ENCODE measurements at regions not wholly inside any gene's neighbourhood (a gene's known extent, or its start where the extent isn't known, plus 50 kb on each side); places are given as distances from the start of the nearest gene placed in this dataset.

DNA sequence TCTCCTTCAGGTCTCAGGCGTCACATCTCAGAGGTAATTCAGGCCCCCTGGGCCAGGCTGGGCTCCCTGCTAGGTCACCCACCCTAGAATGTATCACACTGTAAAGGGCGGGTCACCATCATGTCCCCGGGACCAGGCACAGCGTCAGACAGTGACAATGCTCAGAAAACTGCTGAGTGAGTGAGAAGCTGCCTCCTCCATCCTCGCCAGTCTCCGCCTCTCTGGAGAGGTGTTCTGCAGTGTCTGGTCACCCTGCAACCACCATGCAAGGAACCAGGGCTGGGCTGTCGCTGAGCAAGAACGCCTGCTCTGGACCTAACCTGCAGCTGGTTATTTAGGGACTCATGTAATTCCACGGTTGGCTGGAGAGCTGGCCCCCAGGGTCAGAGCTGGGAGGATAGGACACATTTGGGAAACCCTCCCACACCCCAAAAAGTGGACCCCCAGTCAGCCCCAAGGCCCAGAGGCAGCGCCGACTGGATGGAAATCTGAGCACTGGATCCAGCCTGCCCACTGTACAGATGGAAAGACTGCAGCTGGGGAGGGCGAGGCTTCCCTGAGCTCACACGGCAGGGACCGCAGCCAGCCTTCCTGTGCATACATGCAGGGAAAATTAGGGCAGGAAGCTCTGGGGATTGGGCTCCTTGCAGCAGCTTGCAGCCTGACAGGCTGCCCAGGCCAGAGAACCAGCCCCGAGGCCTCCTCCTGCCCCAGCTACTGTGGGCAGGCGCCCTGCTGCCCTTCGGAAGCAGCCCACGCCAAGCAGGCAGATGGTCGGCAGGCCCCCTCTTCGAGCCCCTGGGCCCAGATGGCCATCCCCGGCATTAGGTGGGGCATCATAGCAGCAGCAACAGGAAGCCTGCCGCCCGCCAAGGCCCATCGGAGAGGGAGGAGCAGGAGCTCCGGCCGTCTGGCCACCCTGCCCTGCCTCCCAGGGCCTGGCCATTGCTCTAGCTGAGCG is 105.4 kb upstream of the ZMIZ1 start:
- H3K27ac Mint-ChIP-seq (ENCODE audit: unreplicated experiment), result peak overlapping the region; percentile 68
- TF ChIP-seq, protein P1, sequence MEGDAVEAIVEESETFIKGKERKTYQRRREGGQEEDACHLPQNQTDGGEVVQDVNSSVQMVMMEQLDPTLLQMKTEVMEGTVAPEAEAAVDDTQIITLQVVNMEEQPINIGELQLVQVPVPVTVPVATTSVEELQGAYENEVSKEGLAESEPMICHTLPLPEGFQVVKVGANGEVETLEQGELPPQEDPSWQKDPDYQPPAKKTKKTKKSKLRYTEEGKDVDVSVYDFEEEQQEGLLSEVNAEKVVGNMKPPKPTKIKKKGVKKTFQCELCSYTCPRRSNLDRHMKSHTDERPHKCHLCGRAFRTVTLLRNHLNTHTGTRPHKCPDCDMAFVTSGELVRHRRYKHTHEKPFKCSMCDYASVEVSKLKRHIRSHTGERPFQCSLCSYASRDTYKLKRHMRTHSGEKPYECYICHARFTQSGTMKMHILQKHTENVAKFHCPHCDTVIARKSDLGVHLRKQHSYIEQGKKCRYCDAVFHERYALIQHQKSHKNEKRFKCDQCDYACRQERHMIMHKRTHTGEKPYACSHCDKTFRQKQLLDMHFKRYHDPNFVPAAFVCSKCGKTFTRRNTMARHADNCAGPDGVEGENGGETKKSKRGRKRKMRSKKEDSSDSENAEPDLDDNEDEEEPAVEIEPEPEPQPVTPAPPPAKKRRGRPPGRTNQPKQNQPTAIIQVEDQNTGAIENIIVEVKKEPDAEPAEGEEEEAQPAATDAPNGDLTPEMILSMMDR (IDR thresholded peaks at IDR 0.05; ENCODE audit: partially characterized antibody, unreplicated experiment), result no peak
- peak; percentile 84 for DNase-seq
- peaks cover 30% of the 10 kb centered on the region for H3K4me1 Mint-ChIP-seq (ENCODE audit: low read depth, unreplicated experiment)
- peaks cover 9% of the 10 kb centered on the region for H3K9me3 Mint-ChIP-seq (ENCODE audit: unreplicated experiment)
- H3K27me3 Mint-ChIP-seq (ENCODE audit: unreplicated experiment), result peaks cover 15% of the 10 kb centered on the region
- H3K4me3 Mint-ChIP-seq (ENCODE audit: unreplicated experiment), result no peak overlapping the region
- no peaks in the 10 kb centered on the region for H3K36me3 Mint-ChIP-seq (ENCODE audit: unreplicated experiment)

DNA sequence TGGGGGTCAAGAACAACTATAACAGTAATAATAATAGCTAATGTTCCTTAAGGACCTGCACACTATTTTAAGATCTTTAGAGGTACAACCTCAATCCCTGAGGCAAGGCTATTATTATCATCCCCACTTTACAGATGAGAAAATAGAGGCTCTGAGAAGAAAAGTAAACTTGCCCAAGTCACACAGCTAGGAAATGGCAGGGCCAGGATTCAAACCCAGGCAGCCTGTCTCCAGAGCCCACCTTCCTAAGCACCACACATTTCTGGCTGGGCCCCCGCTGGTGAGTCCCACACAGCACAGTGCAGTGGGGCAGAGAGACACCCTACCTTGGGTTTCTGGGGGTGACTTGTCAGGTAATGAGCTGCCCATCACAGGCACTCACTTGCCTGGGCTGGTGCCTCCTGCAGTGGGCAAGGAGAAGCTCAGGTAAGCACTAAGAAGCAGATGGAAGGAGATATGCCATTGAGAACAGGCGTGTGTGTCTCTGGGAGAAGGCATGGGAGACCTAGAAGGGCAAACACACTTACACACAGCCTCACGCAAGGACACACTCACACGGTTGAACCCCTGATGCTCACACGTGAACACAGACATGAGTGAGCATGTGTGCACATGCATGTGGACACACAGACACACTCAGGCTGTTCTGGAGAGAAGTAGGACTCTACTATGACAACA is 104.4 kb upstream of the ZMIZ1 start:
- no peak overlapping the region for H3K4me3 Mint-ChIP-seq (ENCODE audit: unreplicated experiment)
- H3K4me1 Mint-ChIP-seq (ENCODE audit: low read depth, unreplicated experiment), result peaks cover 35% of the 10 kb centered on the region
- H3K27ac Mint-ChIP-seq (ENCODE audit: unreplicated experiment), result peak overlapping the region; percentile 68
- peaks cover 9% of the 10 kb centered on the region for H3K9me3 Mint-ChIP-seq (ENCODE audit: unreplicated experiment)
- H3K36me3 Mint-ChIP-seq (ENCODE audit: unreplicated experiment), result no peaks in the 10 kb centered on the region
- H3K27me3 Mint-ChIP-seq (ENCODE audit: unreplicated experiment), result peaks cover 15% of the 10 kb centered on the region
- DNase-seq, result no peak
- TF ChIP-seq, protein P1 (IDR thresholded peaks at IDR 0.05; ENCODE audit: partially characterized antibody, unreplicated experiment), result no peak

DNA sequence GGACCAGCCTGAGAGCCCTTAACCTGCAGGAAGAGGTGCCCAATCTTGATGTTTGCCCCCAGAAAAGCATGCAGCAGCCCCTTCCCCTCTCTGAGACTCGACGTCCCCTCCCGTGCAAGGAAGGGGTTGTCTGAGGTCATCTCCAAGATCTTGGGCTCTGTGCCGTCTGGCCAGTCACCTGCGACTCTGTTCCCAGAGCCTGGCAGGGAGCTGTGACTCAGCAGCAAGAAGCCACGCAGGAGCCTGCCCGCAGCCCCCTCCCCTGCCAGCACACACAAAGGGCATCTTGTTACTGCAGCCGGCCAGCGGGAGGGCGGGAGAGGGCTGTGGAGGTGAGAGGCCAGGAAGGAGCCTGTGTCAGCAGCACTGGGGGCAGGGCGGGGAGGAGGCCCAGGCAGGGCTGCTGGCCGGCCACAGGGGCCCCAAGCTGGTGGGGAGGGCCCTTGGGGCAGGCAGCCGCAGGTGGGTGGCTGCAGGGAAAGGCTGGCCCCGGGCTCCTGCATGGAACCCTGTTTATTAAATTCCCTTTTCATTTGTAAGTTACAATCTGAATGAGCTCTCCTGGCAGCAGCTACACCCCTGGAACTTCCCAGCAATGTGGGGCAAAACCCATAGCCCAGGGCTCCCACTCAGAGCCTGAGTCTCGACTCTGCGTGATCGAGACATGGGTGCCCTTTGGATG is 103.7 kb upstream of the ZMIZ1 start:
- Mint-ChIP-seq H3K27me3 (ENCODE audit: unreplicated experiment) (peaks cover 15% of the 10 kb centered on the region), H3K9me3 (ENCODE audit: unreplicated experiment) (peaks cover 9% of the 10 kb centered on the region), H3K27ac (ENCODE audit: unreplicated experiment) (peak overlapping the region; percentile 59), H3K4me3 (ENCODE audit: unreplicated experiment) (no peak overlapping the region), H3K36me3 (ENCODE audit: unreplicated experiment) (no peaks in the 10 kb centered on the region), H3K4me1 (ENCODE audit: low read depth, unreplicated experiment) (peaks cover 38% of the 10 kb centered on the region)
- DNase-seq, result peak; percentile 52
- TF ChIP-seq, protein P1 (IDR thresholded peaks at IDR 0.05; ENCODE audit: partially characterized antibody, unreplicated experiment), result no peak

DNA sequence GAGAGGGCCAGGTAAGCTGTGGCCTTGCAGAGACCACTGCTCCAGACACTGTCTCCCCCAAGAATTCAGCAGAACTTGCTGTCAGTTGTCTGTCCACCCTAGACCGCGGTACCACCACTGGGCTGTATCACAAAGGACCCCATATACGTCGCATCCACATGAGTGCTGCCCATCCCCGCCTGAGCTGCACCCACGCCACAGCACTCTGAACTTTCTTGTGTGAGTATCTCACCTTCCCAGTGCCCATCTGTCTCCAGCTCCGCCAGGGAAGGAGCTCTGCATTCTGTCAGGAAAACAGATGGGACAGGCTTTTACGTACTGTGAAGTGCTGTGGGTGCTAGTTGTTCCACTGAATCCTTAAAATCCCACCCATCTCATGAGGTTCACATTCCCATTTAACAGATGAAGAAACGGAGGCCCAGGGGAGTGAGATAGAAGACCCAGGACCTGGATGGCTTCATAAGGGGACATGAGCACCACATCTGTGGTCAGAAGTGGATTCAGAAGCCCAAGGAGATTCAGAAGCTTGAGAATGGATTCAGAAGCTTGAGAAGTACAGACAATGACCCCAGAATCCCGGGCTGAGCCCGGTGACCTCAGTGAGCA is 102.5 kb upstream of the ZMIZ1 start:
- Mint-ChIP-seq H3K4me1 (ENCODE audit: low read depth, unreplicated experiment) (peaks cover 43% of the 10 kb centered on the region), H3K9me3 (ENCODE audit: unreplicated experiment) (peaks cover 9% of the 10 kb centered on the region), H3K27me3 (ENCODE audit: unreplicated experiment) (peaks cover 17% of the 10 kb centered on the region), H3K36me3 (ENCODE audit: unreplicated experiment) (no peaks in the 10 kb centered on the region), H3K27ac (ENCODE audit: unreplicated experiment) (peak overlapping the region; percentile 76), H3K4me3 (ENCODE audit: unreplicated experiment) (no peak overlapping the region)
- TF ChIP-seq, protein P1 (IDR thresholded peaks at IDR 0.05; ENCODE audit: partially characterized antibody, unreplicated experiment), result no peak
- no peak for DNase-seq
